ENCODE measurements at regions not wholly inside any gene's neighbourhood (a gene's known extent, or its start where the extent isn't known, plus 50 kb on each side); places are given as distances from the start of the nearest gene placed in this dataset.

- no peaks in the 10 kb centered on the region for H3K9me3 ChIP-seq (ENCODE audit: control insufficient read depth, insufficient read depth, low read length)
- no peak overlapping the region for H3K4me3 ChIP-seq (ENCODE audit: low read depth, low read length)
- no peaks in the 10 kb centered on the region for H3K27me3 ChIP-seq (ENCODE audit: control insufficient read depth, insufficient read depth, low read length)
- no peaks in the 10 kb centered on the region for H3K36me3 ChIP-seq (ENCODE audit: control insufficient read depth, insufficient read depth, low read length)
- H3K9ac ChIP-seq (ENCODE audit: low read depth, low read length): no peak overlapping the region
- H3K4me1 ChIP-seq (ENCODE audit: control insufficient read depth, insufficient read depth, low read length): peaks cover 4% of the 10 kb centered on the region; the same call in 1 of the 2 replicates
- H3K27ac ChIP-seq (ENCODE audit: low read depth, low read length): no peak overlapping the region
Observed at GRCh38 chr5:74328221-74328630, 312.3 kb downstream of the ENC1 start.

- Histone ChIP-seq H3K9me3 (ENCODE audit: control insufficient read depth, insufficient read depth, low read length) (no peaks in the 10 kb centered on the region), H3K4me3 (ENCODE audit: low read depth, low read length) (no peak overlapping the region), H3K36me3 (ENCODE audit: control insufficient read depth, insufficient read depth, low read length) (no peaks in the 10 kb centered on the region), H3K9ac (ENCODE audit: low read depth, low read length) (no peak overlapping the region), H3K27ac (ENCODE audit: low read depth, low read length) (no peak overlapping the region), H3K27me3 (ENCODE audit: control insufficient read depth, insufficient read depth, low read length) (no peaks in the 10 kb centered on the region), H3K4me1 (ENCODE audit: control insufficient read depth, insufficient read depth, low read length) (peaks cover 4% of the 10 kb centered on the region; the same call in 1 of the 2 replicates)
Observed at GRCh38 chr5:74327339-74327685, 313.2 kb downstream of the ENC1 start.

GRCh38 chr5:74326571-74327338, 313.8 kb downstream of the ENC1 start:
- no peaks in the 10 kb centered on the region for H3K27me3 ChIP-seq (ENCODE audit: control insufficient read depth, insufficient read depth, low read length)
- no peak overlapping the region for H3K4me3 ChIP-seq (ENCODE audit: low read depth, low read length)
- no peaks in the 10 kb centered on the region for H3K36me3 ChIP-seq (ENCODE audit: control insufficient read depth, insufficient read depth, low read length)
- no peaks in the 10 kb centered on the region for H3K9me3 ChIP-seq (ENCODE audit: control insufficient read depth, insufficient read depth, low read length)
- H3K4me1 ChIP-seq (ENCODE audit: control insufficient read depth, insufficient read depth, low read length): peaks cover 4% of the 10 kb centered on the region; the same call in 1 of the 2 replicates
- no peak overlapping the region for H3K9ac ChIP-seq (ENCODE audit: low read depth, low read length)
- H3K27ac ChIP-seq (ENCODE audit: low read depth, low read length): no peak overlapping the region

- H3K27ac ChIP-seq (ENCODE audit: low read depth, low read length): no peak overlapping the region
- no peaks in the 10 kb centered on the region for H3K9me3 ChIP-seq (ENCODE audit: control insufficient read depth, insufficient read depth, low read length)
- no peak overlapping the region for H3K4me3 ChIP-seq (ENCODE audit: low read depth, low read length)
- H3K36me3 ChIP-seq (ENCODE audit: control insufficient read depth, insufficient read depth, low read length): no peaks in the 10 kb centered on the region
- H3K27me3 ChIP-seq (ENCODE audit: control insufficient read depth, insufficient read depth, low read length): no peaks in the 10 kb centered on the region
- H3K9ac ChIP-seq (ENCODE audit: low read depth, low read length): no peak overlapping the region
- peaks cover 4% of the 10 kb centered on the region; the same call in 1 of the 2 replicates for H3K4me1 ChIP-seq (ENCODE audit: control insufficient read depth, insufficient read depth, low read length)
Observed at GRCh38 chr5:74325866-74326265, 314.7 kb downstream of the ENC1 start.

- Histone ChIP-seq H3K4me1 (ENCODE audit: control insufficient read depth, insufficient read depth, low read length) (peaks cover 4% of the 10 kb centered on the region; the same call in 1 of the 2 replicates), H3K27me3 (ENCODE audit: control insufficient read depth, insufficient read depth, low read length) (no peaks in the 10 kb centered on the region), H3K9me3 (ENCODE audit: control insufficient read depth, insufficient read depth, low read length) (no peaks in the 10 kb centered on the region), H3K36me3 (ENCODE audit: control insufficient read depth, insufficient read depth, low read length) (no peaks in the 10 kb centered on the region), H3K4me3 (ENCODE audit: low read depth, low read length) (no peak overlapping the region), H3K27ac (ENCODE audit: low read depth, low read length) (no peak overlapping the region), H3K9ac (ENCODE audit: low read depth, low read length) (no peak overlapping the region)
Observed at GRCh38 chr5:74324556-74324955, 316.0 kb downstream of the ENC1 start.

- peaks cover 4% of the 10 kb centered on the region; the same call in 1 of the 2 replicates for H3K4me1 ChIP-seq (ENCODE audit: control insufficient read depth, insufficient read depth, low read length)
- no peak overlapping the region for H3K9ac ChIP-seq (ENCODE audit: low read depth, low read length)
- no peaks in the 10 kb centered on the region for H3K27me3 ChIP-seq (ENCODE audit: control insufficient read depth, insufficient read depth, low read length)
- no peaks in the 10 kb centered on the region for H3K36me3 ChIP-seq (ENCODE audit: control insufficient read depth, insufficient read depth, low read length)
- no peak overlapping the region for H3K27ac ChIP-seq (ENCODE audit: low read depth, low read length)
- no peaks in the 10 kb centered on the region for H3K9me3 ChIP-seq (ENCODE audit: control insufficient read depth, insufficient read depth, low read length)
- H3K4me3 ChIP-seq (ENCODE audit: low read depth, low read length): no peak overlapping the region
Observed at GRCh38 chr5:74322944-74323343, 317.6 kb downstream of the ENC1 start.

GRCh38 chr5:74322191-74322590, 318.3 kb downstream of the ENC1 start:
- Histone ChIP-seq H3K4me1 (ENCODE audit: control insufficient read depth, insufficient read depth, low read length) (peaks cover 4% of the 10 kb centered on the region; the same call in 1 of the 2 replicates), H3K36me3 (ENCODE audit: control insufficient read depth, insufficient read depth, low read length) (no peaks in the 10 kb centered on the region), H3K9ac (ENCODE audit: low read depth, low read length) (no peak overlapping the region), H3K27me3 (ENCODE audit: control insufficient read depth, insufficient read depth, low read length) (no peaks in the 10 kb centered on the region), H3K27ac (ENCODE audit: low read depth, low read length) (no peak overlapping the region), H3K4me3 (ENCODE audit: low read depth, low read length) (no peak overlapping the region), H3K9me3 (ENCODE audit: control insufficient read depth, insufficient read depth, low read length) (no peaks in the 10 kb centered on the region)

GRCh38 chr5:74321326-74321725, 319.2 kb downstream of the ENC1 start:
- Histone ChIP-seq H3K27me3 (ENCODE audit: control insufficient read depth, insufficient read depth, low read length) (no peaks in the 10 kb centered on the region), H3K36me3 (ENCODE audit: control insufficient read depth, insufficient read depth, low read length) (no peaks in the 10 kb centered on the region), H3K27ac (ENCODE audit: low read depth, low read length) (no peak overlapping the region), H3K9me3 (ENCODE audit: control insufficient read depth, insufficient read depth, low read length) (no peaks in the 10 kb centered on the region), H3K9ac (ENCODE audit: low read depth, low read length) (no peak overlapping the region), H3K4me3 (ENCODE audit: low read depth, low read length) (no peak overlapping the region), H3K4me1 (ENCODE audit: control insufficient read depth, insufficient read depth, low read length) (no peaks in the 10 kb centered on the region; the same call in 1 of the 2 replicates)

GRCh38 chr5:74320526-74320925, 320.0 kb downstream of the ENC1 start:
- Histone ChIP-seq H3K9ac (ENCODE audit: low read depth, low read length) (no peak overlapping the region), H3K9me3 (ENCODE audit: control insufficient read depth, insufficient read depth, low read length) (no peaks in the 10 kb centered on the region), H3K4me1 (ENCODE audit: control insufficient read depth, insufficient read depth, low read length) (no peaks in the 10 kb centered on the region; the same call in 1 of the 2 replicates), H3K27me3 (ENCODE audit: control insufficient read depth, insufficient read depth, low read length) (no peaks in the 10 kb centered on the region), H3K4me3 (ENCODE audit: low read depth, low read length) (no peak overlapping the region), H3K36me3 (ENCODE audit: control insufficient read depth, insufficient read depth, low read length) (no peaks in the 10 kb centered on the region), H3K27ac (ENCODE audit: low read depth, low read length) (no peak overlapping the region)

- Histone ChIP-seq H3K4me1 (ENCODE audit: control insufficient read depth, insufficient read depth, low read length) (no peaks in the 10 kb centered on the region; the same call in 1 of the 2 replicates), H3K9ac (ENCODE audit: low read depth, low read length) (no peak overlapping the region), H3K4me3 (ENCODE audit: low read depth, low read length) (no peak overlapping the region), H3K27me3 (ENCODE audit: control insufficient read depth, insufficient read depth, low read length) (no peaks in the 10 kb centered on the region), H3K27ac (ENCODE audit: low read depth, low read length) (no peak overlapping the region), H3K9me3 (ENCODE audit: control insufficient read depth, insufficient read depth, low read length) (no peaks in the 10 kb centered on the region), H3K36me3 (ENCODE audit: control insufficient read depth, insufficient read depth, low read length) (no peaks in the 10 kb centered on the region)
Observed at GRCh38 chr5:74319076-74319475, 321.5 kb downstream of the ENC1 start.

- Histone ChIP-seq H3K4me1 (ENCODE audit: control insufficient read depth, insufficient read depth, low read length) (no peaks in the 10 kb centered on the region; the same call in 1 of the 2 replicates), H3K27me3 (ENCODE audit: control insufficient read depth, insufficient read depth, low read length) (no peaks in the 10 kb centered on the region), H3K36me3 (ENCODE audit: control insufficient read depth, insufficient read depth, low read length) (no peaks in the 10 kb centered on the region), H3K9me3 (ENCODE audit: control insufficient read depth, insufficient read depth, low read length) (no peaks in the 10 kb centered on the region), H3K27ac (ENCODE audit: low read depth, low read length) (peak overlapping the region; percentile 46), H3K4me3 (ENCODE audit: low read depth, low read length) (no peak overlapping the region), H3K9ac (ENCODE audit: low read depth, low read length) (no peak overlapping the region)
Observed at GRCh38 chr5:74316064-74316603, 324.4 kb downstream of the ENC1 start.
